ENCODE measurements at regions not wholly inside any gene's neighbourhood (a gene's known extent, or its start where the extent isn't known, plus 50 kb on each side); places are given as distances from the start of the nearest gene placed in this dataset.
"Not testable (repeated sequence)": the region's sequence is repeated elsewhere in the genome, so short reads cannot be mapped to it uniquely, and the experiment has no call there.

GRCh38 chr13:94816256-94816655 is 103.9 kb upstream of the SOX21 start:
- DNase-seq = no peak

GRCh38 chr13:94813920-94814475 is 101.7 kb upstream of the SOX21 start:
- DNase-seq = no peak

GRCh38 chr13:94811753-94812152 is 99.4 kb upstream of the SOX21 start:
- no peak for DNase-seq

GRCh38 chr13:94800423-94800822 is 88.1 kb upstream of the SOX21 start:
- no peak for DNase-seq

- no peak for DNase-seq
These were observed 87.0 kb upstream of the SOX21 start for GRCh38 chr13:94799299-94799698.

- no peak for DNase-seq
These were observed 86.4 kb upstream of the SOX21 start for GRCh38 chr13:94798738-94799137.

- no peak for DNase-seq
These were observed 82.9 kb upstream of the SOX21 start for GRCh38 chr13:94795292-94795691.

- not testable (repeated sequence) for DNase-seq
These were observed 73.9 kb upstream of the SOX21 start for GRCh38 chr13:94786246-94786645.

GRCh38 chr13:94784066-94784465 is 71.7 kb upstream of the SOX21 start:
- DNase-seq = no peak

- no peak for DNase-seq
These were observed 71.1 kb upstream of the SOX21 start for GRCh38 chr13:94783489-94783888.

GRCh38 chr13:94780421-94780820 is 68.1 kb upstream of the SOX21 start:
- no peak for DNase-seq

GRCh38 chr13:94778986-94779385 is 66.6 kb upstream of the SOX21 start:
- DNase-seq = no peak

GRCh38 chr13:94778585-94778984 is 66.2 kb upstream of the SOX21 start:
- DNase-seq = no peak

- no peak for DNase-seq
These were observed 64.6 kb upstream of the SOX21 start for GRCh38 chr13:94776956-94777355.

GRCh38 chr13:94776300-94776699 is 64.0 kb upstream of the SOX21 start:
- DNase-seq = no peak

GRCh38 chr13:94765814-94766213 is 53.5 kb upstream of the SOX21 start:
- DNase-seq = no peak

GRCh38 chr13:94764576-94765321 is 52.4 kb upstream of the SOX21 start:
- DNase-seq = no peak

Data from suppressor macrophage (primary cell).